ENCODE measurements at regions not wholly inside any gene's neighbourhood (a gene's known extent, or its start where the extent isn't known, plus 50 kb on each side); places are given as distances from the start of the nearest gene placed in this dataset.

DNA sequence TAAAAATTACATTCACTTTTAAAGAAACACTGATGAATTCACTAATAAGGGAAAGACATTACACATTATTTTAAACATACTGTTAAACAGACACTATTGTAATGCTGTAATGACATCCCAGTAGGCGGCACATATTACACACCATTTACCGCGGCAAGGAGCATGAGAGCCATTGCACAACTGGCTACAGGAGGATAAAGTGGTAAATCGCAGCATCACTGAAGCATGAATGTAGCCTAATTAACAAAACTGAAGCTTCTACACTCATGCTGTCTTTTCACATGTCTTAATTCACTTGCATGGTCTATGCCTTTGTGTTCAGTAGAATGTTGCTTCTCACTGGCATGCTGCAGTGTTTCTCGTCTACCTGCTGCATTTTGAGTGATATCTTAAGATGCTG lies 1046.0 kb downstream of the MRPL39 start:
- TF ChIP-seq YY1 (tag by site-specific recombination; IDR thresholded peaks at IDR 0.05) (no peak), ZNF324 (tag by site-specific recombination; IDR thresholded peaks at IDR 0.05) (no peak), ZBTB21 (tag by site-specific recombination; IDR thresholded peaks at IDR 0.05) (no peak), ZNF785 (tag by site-specific recombination; IDR thresholded peaks at IDR 0.05) (no peak)
- TF ChIP-seq, protein P1, sequence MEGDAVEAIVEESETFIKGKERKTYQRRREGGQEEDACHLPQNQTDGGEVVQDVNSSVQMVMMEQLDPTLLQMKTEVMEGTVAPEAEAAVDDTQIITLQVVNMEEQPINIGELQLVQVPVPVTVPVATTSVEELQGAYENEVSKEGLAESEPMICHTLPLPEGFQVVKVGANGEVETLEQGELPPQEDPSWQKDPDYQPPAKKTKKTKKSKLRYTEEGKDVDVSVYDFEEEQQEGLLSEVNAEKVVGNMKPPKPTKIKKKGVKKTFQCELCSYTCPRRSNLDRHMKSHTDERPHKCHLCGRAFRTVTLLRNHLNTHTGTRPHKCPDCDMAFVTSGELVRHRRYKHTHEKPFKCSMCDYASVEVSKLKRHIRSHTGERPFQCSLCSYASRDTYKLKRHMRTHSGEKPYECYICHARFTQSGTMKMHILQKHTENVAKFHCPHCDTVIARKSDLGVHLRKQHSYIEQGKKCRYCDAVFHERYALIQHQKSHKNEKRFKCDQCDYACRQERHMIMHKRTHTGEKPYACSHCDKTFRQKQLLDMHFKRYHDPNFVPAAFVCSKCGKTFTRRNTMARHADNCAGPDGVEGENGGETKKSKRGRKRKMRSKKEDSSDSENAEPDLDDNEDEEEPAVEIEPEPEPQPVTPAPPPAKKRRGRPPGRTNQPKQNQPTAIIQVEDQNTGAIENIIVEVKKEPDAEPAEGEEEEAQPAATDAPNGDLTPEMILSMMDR (tag by site-specific recombination; IDR thresholded peaks at IDR 0.05), result no peak
- TF ChIP-seq, protein P2, sequence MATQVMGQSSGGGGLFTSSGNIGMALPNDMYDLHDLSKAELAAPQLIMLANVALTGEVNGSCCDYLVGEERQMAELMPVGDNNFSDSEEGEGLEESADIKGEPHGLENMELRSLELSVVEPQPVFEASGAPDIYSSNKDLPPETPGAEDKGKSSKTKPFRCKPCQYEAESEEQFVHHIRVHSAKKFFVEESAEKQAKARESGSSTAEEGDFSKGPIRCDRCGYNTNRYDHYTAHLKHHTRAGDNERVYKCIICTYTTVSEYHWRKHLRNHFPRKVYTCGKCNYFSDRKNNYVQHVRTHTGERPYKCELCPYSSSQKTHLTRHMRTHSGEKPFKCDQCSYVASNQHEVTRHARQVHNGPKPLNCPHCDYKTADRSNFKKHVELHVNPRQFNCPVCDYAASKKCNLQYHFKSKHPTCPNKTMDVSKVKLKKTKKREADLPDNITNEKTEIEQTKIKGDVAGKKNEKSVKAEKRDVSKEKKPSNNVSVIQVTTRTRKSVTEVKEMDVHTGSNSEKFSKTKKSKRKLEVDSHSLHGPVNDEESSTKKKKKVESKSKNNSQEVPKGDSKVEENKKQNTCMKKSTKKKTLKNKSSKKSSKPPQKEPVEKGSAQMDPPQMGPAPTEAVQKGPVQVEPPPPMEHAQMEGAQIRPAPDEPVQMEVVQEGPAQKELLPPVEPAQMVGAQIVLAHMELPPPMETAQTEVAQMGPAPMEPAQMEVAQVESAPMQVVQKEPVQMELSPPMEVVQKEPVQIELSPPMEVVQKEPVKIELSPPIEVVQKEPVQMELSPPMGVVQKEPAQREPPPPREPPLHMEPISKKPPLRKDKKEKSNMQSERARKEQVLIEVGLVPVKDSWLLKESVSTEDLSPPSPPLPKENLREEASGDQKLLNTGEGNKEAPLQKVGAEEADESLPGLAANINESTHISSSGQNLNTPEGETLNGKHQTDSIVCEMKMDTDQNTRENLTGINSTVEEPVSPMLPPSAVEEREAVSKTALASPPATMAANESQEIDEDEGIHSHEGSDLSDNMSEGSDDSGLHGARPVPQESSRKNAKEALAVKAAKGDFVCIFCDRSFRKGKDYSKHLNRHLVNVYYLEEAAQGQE (tag by site-specific recombination; IDR thresholded peaks at IDR 0.05), result no peak

Data from HEK293 (cell line).